ENCODE measurements at regions not wholly inside any gene's neighbourhood (a gene's known extent, or its start where the extent isn't known, plus 50 kb on each side); places are given as distances from the start of the nearest gene placed in this dataset.

- H3K27me3 ChIP-seq (ENCODE audit: control insufficient read depth, insufficient read depth, low read length), result no peaks in the 10 kb centered on the region
- no peak for TF ChIP-seq CTCF (IDR thresholded peaks at IDR 0.05; ENCODE audit: insufficient read depth, low read length, poor library complexity, severe bottlenecking)
- H3K36me3 ChIP-seq (ENCODE audit: control insufficient read depth, insufficient read depth, low read length), result no peaks in the 10 kb centered on the region
- no peak overlapping the region for H3K4me3 ChIP-seq (ENCODE audit: low read depth, low read length)
- DNase-seq (ENCODE audit: low read depth), result no peak
Measured at GRCh38 chr7:106375499-106375898, 90.7 kb upstream of the NAMPT start.

- no peaks in the 10 kb centered on the region for H3K27me3 ChIP-seq (ENCODE audit: control insufficient read depth, insufficient read depth, low read length)
- H3K36me3 ChIP-seq (ENCODE audit: control insufficient read depth, insufficient read depth, low read length), result no peaks in the 10 kb centered on the region
- no peak for TF ChIP-seq CTCF (IDR thresholded peaks at IDR 0.05; ENCODE audit: insufficient read depth, low read length, poor library complexity, severe bottlenecking)
- no peak overlapping the region for H3K4me3 ChIP-seq (ENCODE audit: low read depth, low read length)
- DNase-seq (ENCODE audit: low read depth), result no peak
Measured at GRCh38 chr7:106374437-106374836, 89.7 kb upstream of the NAMPT start.

GRCh38 chr7:106372595-106373318 lies 88.0 kb upstream of the NAMPT start:
- TF ChIP-seq CTCF (IDR thresholded peaks at IDR 0.05; ENCODE audit: insufficient read depth, low read length, poor library complexity, severe bottlenecking), result no peak
- H3K27me3 ChIP-seq (ENCODE audit: control insufficient read depth, insufficient read depth, low read length), result no peaks in the 10 kb centered on the region
- no peaks in the 10 kb centered on the region for H3K36me3 ChIP-seq (ENCODE audit: control insufficient read depth, insufficient read depth, low read length)
- no peak for DNase-seq (ENCODE audit: low read depth)
- H3K4me3 ChIP-seq (ENCODE audit: low read depth, low read length), result no peak overlapping the region

- Histone ChIP-seq H3K36me3 (ENCODE audit: control insufficient read depth, insufficient read depth, low read length) (no peaks in the 10 kb centered on the region), H3K27me3 (ENCODE audit: control insufficient read depth, insufficient read depth, low read length) (no peaks in the 10 kb centered on the region), H3K4me3 (ENCODE audit: low read depth, low read length) (no peak overlapping the region)
- TF ChIP-seq CTCF (IDR thresholded peaks at IDR 0.05; ENCODE audit: insufficient read depth, low read length, poor library complexity, severe bottlenecking), result no peak
- DNase-seq (ENCODE audit: low read depth), result no peak
Measured at GRCh38 chr7:106372126-106372525, 87.3 kb upstream of the NAMPT start.

- no peaks in the 10 kb centered on the region for H3K36me3 ChIP-seq (ENCODE audit: control insufficient read depth, insufficient read depth, low read length)
- no peaks in the 10 kb centered on the region for H3K27me3 ChIP-seq (ENCODE audit: control insufficient read depth, insufficient read depth, low read length)
- TF ChIP-seq CTCF (IDR thresholded peaks at IDR 0.05; ENCODE audit: insufficient read depth, low read length, poor library complexity, severe bottlenecking), result no peak
- no peak overlapping the region for H3K4me3 ChIP-seq (ENCODE audit: low read depth, low read length)
- no peak for DNase-seq (ENCODE audit: low read depth)
Measured at GRCh38 chr7:106371629-106372028, 86.8 kb upstream of the NAMPT start.

- Histone ChIP-seq H3K36me3 (ENCODE audit: control insufficient read depth, insufficient read depth, low read length) (no peaks in the 10 kb centered on the region), H3K27me3 (ENCODE audit: control insufficient read depth, insufficient read depth, low read length) (no peaks in the 10 kb centered on the region), H3K4me3 (ENCODE audit: low read depth, low read length) (no peak overlapping the region)
- TF ChIP-seq CTCF (IDR thresholded peaks at IDR 0.05; ENCODE audit: insufficient read depth, low read length, poor library complexity, severe bottlenecking), result no peak
- no peak for DNase-seq (ENCODE audit: low read depth)
Measured at GRCh38 chr7:106370542-106370941, 85.8 kb upstream of the NAMPT start.

Data from kidney epithelial cell (primary cell).